ENCODE measurements at regions not wholly inside any gene's neighbourhood (a gene's known extent, or its start where the extent isn't known, plus 50 kb on each side); places are given as distances from the start of the nearest gene placed in this dataset.

DNA sequence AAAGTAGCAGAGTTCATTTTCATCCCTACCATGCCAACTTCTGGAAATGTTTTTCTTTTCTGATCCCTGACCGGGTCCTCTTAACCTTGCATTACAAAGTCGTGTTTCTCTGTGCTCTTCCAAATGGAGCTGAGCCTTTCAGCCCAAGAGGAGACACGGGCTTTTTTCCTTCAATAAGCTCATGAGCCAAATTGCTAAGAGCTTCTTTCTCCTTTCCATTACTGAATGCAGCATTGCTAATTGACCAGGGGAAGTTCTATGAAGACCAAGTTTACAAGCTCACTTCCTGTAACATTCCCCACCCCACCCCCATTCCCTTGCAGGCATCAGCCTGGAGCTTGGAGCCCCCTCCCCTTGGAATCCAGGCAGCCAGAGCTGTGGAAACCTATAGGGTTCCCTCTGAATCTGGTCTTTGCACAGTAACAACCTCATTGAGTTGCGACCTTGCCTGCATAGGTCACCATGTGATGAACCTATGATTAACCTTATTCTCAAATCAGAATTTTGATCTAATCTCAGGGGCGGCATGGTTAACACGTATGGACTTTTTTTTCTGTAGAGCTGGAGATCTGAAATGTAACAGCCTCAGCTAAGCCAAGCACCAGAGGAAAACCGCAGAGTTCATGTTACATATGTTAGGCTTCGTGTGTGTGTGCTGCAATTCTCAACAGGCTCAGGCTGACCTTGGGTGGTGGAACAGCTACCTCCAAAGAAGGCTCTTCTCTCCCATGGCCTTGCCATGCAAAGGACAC lies 395.7 kb upstream of the ZNF462 start:
- H3K4me3 ChIP-seq: no peak overlapping the region
- H4K20me1 ChIP-seq (ENCODE audit: insufficient read depth): no peaks in the 10 kb centered on the region
- H3K9me2 ChIP-seq (ENCODE audit: insufficient read depth): no peaks in the 10 kb centered on the region
- H3F3A ChIP-seq (ENCODE audit: insufficient read depth): no peaks in the 10 kb centered on the region
- H3K4me2 ChIP-seq (ENCODE audit: unreplicated experiment): no peak overlapping the region
- 37 to 38% methylated on average over 8 of the region's 8 CpGs for WGBS, 2 experiments (ENCODE audit: low coverage in 1 of 2, low lambda C conversion rate in 2 of 2, missing lambda C conversion rate in 2 of 2)
- H3K9ac ChIP-seq: no peak overlapping the region
- no peaks in the 10 kb centered on the region for H3K79me2 ChIP-seq (ENCODE audit: insufficient read depth)
- no peaks in the 10 kb centered on the region for H3K27me3 ChIP-seq (replicated peaks; ENCODE audit: insufficient read depth)
- TF ChIP-seq EZH2 (IDR thresholded peaks at IDR 0.05; ENCODE audit: insufficient read depth, poor library complexity, severe bottlenecking) (no peak), EZH2phosphoT487 (IDR thresholded peaks at IDR 0.05; ENCODE audit: insufficient read depth, low read depth) (no peak)
- H3K27ac ChIP-seq: no peak overlapping the region
- H3K36me3 ChIP-seq (ENCODE audit: low read depth): no peaks in the 10 kb centered on the region
- DNase-seq: no peak
- H3K4me1 ChIP-seq (ENCODE audit: insufficient read depth): no peaks in the 10 kb centered on the region
- no peaks in the 10 kb centered on the region for H3K9me3 ChIP-seq (ENCODE audit: low read depth)
- in situ Hi-C loops (cut with MboI): no loop called here
- no peak overlapping the region for H2AFZ ChIP-seq

DNA sequence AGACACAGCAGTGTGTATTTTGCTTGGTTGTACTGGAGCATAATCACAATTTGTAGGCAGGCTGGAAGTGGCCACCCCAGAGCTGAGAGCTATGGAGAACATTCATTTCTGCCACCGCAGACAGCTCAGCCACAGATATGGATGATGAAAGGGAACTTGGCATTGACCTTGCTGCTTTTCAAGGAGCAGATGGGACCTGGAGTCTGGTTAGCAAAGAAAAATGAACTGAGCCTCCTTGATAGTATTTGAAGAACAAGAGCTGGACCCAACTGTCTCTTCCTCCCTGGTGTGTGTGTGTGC lies 395.2 kb upstream of the ZNF462 start:
- Histone ChIP-seq H3K9me2 (ENCODE audit: insufficient read depth) (no peaks in the 10 kb centered on the region), H3K4me1 (ENCODE audit: insufficient read depth) (no peaks in the 10 kb centered on the region), H3K27ac (no peak overlapping the region), H3K9ac (no peak overlapping the region), H4K20me1 (ENCODE audit: insufficient read depth) (no peaks in the 10 kb centered on the region), H3K27me3 (replicated peaks; ENCODE audit: insufficient read depth) (no peaks in the 10 kb centered on the region), H3K4me3 (no peak overlapping the region), H3K4me2 (ENCODE audit: unreplicated experiment) (no peak overlapping the region), H3K9me3 (ENCODE audit: low read depth) (no peaks in the 10 kb centered on the region), H3F3A (ENCODE audit: insufficient read depth) (no peaks in the 10 kb centered on the region), H3K36me3 (ENCODE audit: low read depth) (no peaks in the 10 kb centered on the region), H3K79me2 (ENCODE audit: insufficient read depth) (no peaks in the 10 kb centered on the region), H2AFZ (no peak overlapping the region)
- WGBS, 2 experiments (ENCODE audit: low coverage in 1 of 2, low lambda C conversion rate in 2 of 2, missing lambda C conversion rate in 2 of 2): 7 to 21% methylated on average over 1 of the region's 1 CpG
- in situ Hi-C loops (cut with MboI): no loop called here
- DNase-seq: no peak
- TF ChIP-seq EZH2 (IDR thresholded peaks at IDR 0.05; ENCODE audit: insufficient read depth, poor library complexity, severe bottlenecking): no peak
- no peak for TF ChIP-seq EZH2phosphoT487 (IDR thresholded peaks at IDR 0.05; ENCODE audit: insufficient read depth, low read depth)

DNA sequence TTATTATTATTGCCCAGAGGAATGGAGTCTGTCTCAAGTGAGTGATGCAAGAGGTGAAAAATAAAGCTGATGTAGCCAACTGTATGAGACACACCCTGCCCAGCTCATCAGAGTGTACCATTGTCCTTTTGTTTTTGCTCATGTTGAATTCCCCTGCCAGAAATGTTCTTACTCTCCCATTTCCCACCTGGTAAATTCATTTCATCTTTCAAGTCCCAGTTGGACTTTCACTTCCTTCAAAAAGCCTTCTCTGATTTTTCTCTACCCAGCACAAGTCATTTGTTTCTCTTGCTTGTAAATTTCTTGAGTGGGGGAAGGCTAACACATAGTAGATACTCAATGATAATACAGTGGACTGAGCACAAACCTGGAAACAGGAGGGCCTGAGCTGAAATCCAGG lies 394.5 kb upstream of the ZNF462 start:
- Histone ChIP-seq H3K9me2 (ENCODE audit: insufficient read depth) (no peaks in the 10 kb centered on the region), H3K4me1 (ENCODE audit: insufficient read depth) (no peaks in the 10 kb centered on the region), H3F3A (ENCODE audit: insufficient read depth) (no peaks in the 10 kb centered on the region), H3K36me3 (ENCODE audit: low read depth) (no peaks in the 10 kb centered on the region), H3K4me2 (ENCODE audit: unreplicated experiment) (no peak overlapping the region), H3K9ac (no peak overlapping the region), H3K9me3 (ENCODE audit: low read depth) (no peaks in the 10 kb centered on the region), H3K27me3 (replicated peaks; ENCODE audit: insufficient read depth) (no peaks in the 10 kb centered on the region), H3K4me3 (no peak overlapping the region), H3K27ac (no peak overlapping the region), H4K20me1 (ENCODE audit: insufficient read depth) (no peaks in the 10 kb centered on the region), H3K79me2 (ENCODE audit: insufficient read depth) (no peaks in the 10 kb centered on the region), H2AFZ (no peak overlapping the region)
- TF ChIP-seq EZH2phosphoT487 (IDR thresholded peaks at IDR 0.05; ENCODE audit: insufficient read depth, low read depth) (no peak), EZH2 (IDR thresholded peaks at IDR 0.05; ENCODE audit: insufficient read depth, poor library complexity, severe bottlenecking) (no peak)
- DNase-seq: no peak
- in situ Hi-C loops (cut with MboI): no loop called here

- Histone ChIP-seq H3K9me2 (ENCODE audit: insufficient read depth) (no peaks in the 10 kb centered on the region), H3K9ac (no peak overlapping the region), H3K4me3 (no peak overlapping the region), H3K79me2 (ENCODE audit: insufficient read depth) (no peaks in the 10 kb centered on the region), H3K9me3 (ENCODE audit: low read depth) (no peaks in the 10 kb centered on the region), H3K27me3 (replicated peaks; ENCODE audit: insufficient read depth) (no peaks in the 10 kb centered on the region), H3F3A (ENCODE audit: insufficient read depth) (no peaks in the 10 kb centered on the region), H3K4me1 (ENCODE audit: insufficient read depth) (no peaks in the 10 kb centered on the region), H3K36me3 (ENCODE audit: low read depth) (no peaks in the 10 kb centered on the region), H4K20me1 (ENCODE audit: insufficient read depth) (no peaks in the 10 kb centered on the region), H3K4me2 (ENCODE audit: unreplicated experiment) (no peak overlapping the region), H3K27ac (no peak overlapping the region), H2AFZ (no peak overlapping the region)
- in situ Hi-C loops (cut with MboI): no loop called here
- 21 to 44% methylated on average over 1 of the region's 1 CpG for WGBS, 2 experiments (ENCODE audit: low coverage in 1 of 2, low lambda C conversion rate in 2 of 2, missing lambda C conversion rate in 2 of 2)
- TF ChIP-seq EZH2 (IDR thresholded peaks at IDR 0.05; ENCODE audit: insufficient read depth, poor library complexity, severe bottlenecking): no peak
- TF ChIP-seq EZH2phosphoT487 (IDR thresholded peaks at IDR 0.05; ENCODE audit: insufficient read depth, low read depth): no peak
- no peak for DNase-seq
Observed at GRCh38 chr9:106478312-106478711, 384.7 kb upstream of the ZNF462 start.

DNA sequence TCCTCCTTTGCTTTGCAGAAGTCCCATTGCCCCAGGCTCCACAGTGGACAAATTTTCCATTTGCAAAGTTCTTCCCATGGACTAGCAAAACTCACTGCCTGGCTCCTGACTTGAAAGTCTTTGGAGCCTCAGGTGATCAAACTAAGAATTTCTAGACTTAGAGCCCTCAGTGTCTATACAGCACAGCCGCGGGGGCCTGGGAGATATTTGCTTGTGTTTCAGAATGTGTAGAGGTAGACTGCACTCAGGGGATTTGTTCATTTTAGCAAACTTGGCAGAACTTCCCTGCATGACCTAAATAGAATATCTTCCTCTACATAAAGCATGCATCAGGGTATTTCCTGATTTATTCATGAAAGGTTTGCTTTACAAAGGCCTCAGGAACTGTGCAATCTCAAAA lies 384.2 kb upstream of the ZNF462 start:
- H3K4me3 ChIP-seq: no peak overlapping the region
- H3K9me3 ChIP-seq (ENCODE audit: low read depth): no peaks in the 10 kb centered on the region
- H3K4me2 ChIP-seq (ENCODE audit: unreplicated experiment): no peak overlapping the region
- no peak for DNase-seq
- no peak overlapping the region for H3K27ac ChIP-seq
- no peaks in the 10 kb centered on the region for H3K36me3 ChIP-seq (ENCODE audit: low read depth)
- H3K79me2 ChIP-seq (ENCODE audit: insufficient read depth): no peaks in the 10 kb centered on the region
- H3K27me3 ChIP-seq (replicated peaks; ENCODE audit: insufficient read depth): no peaks in the 10 kb centered on the region
- 80 to 85% methylated on average over 2 of the region's 2 CpGs for WGBS, 2 experiments (ENCODE audit: low coverage in 1 of 2, low lambda C conversion rate in 2 of 2, missing lambda C conversion rate in 2 of 2)
- no peak overlapping the region for H2AFZ ChIP-seq
- no peaks in the 10 kb centered on the region for H3K4me1 ChIP-seq (ENCODE audit: insufficient read depth)
- H3K9ac ChIP-seq: no peak overlapping the region
- no peaks in the 10 kb centered on the region for H4K20me1 ChIP-seq (ENCODE audit: insufficient read depth)
- in situ Hi-C loops (cut with MboI): no loop called here
- no peaks in the 10 kb centered on the region for H3F3A ChIP-seq (ENCODE audit: insufficient read depth)
- TF ChIP-seq EZH2phosphoT487 (IDR thresholded peaks at IDR 0.05; ENCODE audit: insufficient read depth, low read depth): no peak
- TF ChIP-seq EZH2 (IDR thresholded peaks at IDR 0.05; ENCODE audit: insufficient read depth, poor library complexity, severe bottlenecking): no peak
- H3K9me2 ChIP-seq (ENCODE audit: insufficient read depth): no peaks in the 10 kb centered on the region
